PC-9 (cell line): ENCODE measurements at regions not wholly inside any gene's neighbourhood (a gene's known extent, or its start where the extent isn't known, plus 50 kb on each side); places are given as distances from the start of the nearest gene placed in this dataset.

ENCODE experiments used
- EZH2 ChIP-seq: fragments of 200-600 bp; sonication (generic); IDR thresholded peaks from 2 replicates; pipeline ENCODE4 v1.8.0; 2017; ENCODE audit warnings: antibody characterized with exemption, low read depth
- TF ChIP-seq, protein P1 (sequence below): fragments of 200-600 bp; sonication (generic); conservative IDR thresholded peaks from 2 replicates; pipeline ENCODE4 v1.6.1; 2017; ENCODE audit warnings: mixed run types, antibody characterized with exemption, mild to moderate bottlenecking, moderate library complexity

DNA sequence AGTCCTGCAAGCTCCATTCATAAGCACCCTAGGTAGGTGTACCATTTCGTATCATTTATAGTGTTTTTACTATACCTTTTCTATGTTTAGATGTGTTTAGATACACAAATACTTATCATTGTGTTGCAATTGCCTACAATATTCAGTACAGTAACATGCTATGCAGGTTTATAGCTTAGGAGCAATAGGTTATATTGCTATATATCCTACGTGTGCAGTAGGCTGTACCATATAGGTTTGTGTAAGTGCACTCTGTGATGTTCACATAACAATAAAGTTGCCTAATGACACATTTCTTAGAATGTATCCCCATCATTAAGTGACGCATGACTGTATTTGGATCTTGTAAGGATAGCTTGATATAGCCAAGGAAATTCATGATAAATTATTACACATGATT is 88.6 kb upstream of the CDH20 start:
- TF ChIP-seq, protein P1, sequence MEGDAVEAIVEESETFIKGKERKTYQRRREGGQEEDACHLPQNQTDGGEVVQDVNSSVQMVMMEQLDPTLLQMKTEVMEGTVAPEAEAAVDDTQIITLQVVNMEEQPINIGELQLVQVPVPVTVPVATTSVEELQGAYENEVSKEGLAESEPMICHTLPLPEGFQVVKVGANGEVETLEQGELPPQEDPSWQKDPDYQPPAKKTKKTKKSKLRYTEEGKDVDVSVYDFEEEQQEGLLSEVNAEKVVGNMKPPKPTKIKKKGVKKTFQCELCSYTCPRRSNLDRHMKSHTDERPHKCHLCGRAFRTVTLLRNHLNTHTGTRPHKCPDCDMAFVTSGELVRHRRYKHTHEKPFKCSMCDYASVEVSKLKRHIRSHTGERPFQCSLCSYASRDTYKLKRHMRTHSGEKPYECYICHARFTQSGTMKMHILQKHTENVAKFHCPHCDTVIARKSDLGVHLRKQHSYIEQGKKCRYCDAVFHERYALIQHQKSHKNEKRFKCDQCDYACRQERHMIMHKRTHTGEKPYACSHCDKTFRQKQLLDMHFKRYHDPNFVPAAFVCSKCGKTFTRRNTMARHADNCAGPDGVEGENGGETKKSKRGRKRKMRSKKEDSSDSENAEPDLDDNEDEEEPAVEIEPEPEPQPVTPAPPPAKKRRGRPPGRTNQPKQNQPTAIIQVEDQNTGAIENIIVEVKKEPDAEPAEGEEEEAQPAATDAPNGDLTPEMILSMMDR = no peak
- no peak for TF ChIP-seq EZH2
